CD4-positive, alpha-beta T cell treated with Interleukin-2 at 100 ng/mL for 4 hours (primary cell): ENCODE measurements at regions not wholly inside any gene's neighbourhood (a gene's known extent, or its start where the extent isn't known, plus 50 kb on each side); places are given as distances from the start of the nearest gene placed in this dataset.
"Not testable (repeated sequence)": the region's sequence is repeated elsewhere in the genome, so short reads cannot be mapped to it uniquely, and the experiment has no call there.

ENCODE experiments used
- DNase-seq: peaks from one replicate; pipeline ENCODE4 v3.0.0-alpha.2; 2020; ENCODE audit warnings: low spot score

- no peak for DNase-seq
Observed at GRCh38 chr1:67482733-67483482, 52.7 kb upstream of the SERBP1 start.

GRCh38 chr1:67484492-67484891, 54.3 kb upstream of the SERBP1 start:
- no peak for DNase-seq

- DNase-seq, result no peak
Observed at GRCh38 chr1:67485046-67485811, 55.0 kb upstream of the SERBP1 start.

- DNase-seq, result peak; percentile 5
Observed at GRCh38 chr1:67489643-67490042, 59.4 kb upstream of the SERBP1 start.

GRCh38 chr1:67491280-67491679, 61.1 kb upstream of the SERBP1 start:
- no peak for DNase-seq

GRCh38 chr1:67493148-67493547, 62.9 kb upstream of the SERBP1 start:
- no peak for DNase-seq

- no peak for DNase-seq
Observed at GRCh38 chr1:67495327-67495726, 65.1 kb upstream of the SERBP1 start.

- no peak for DNase-seq
Observed at GRCh38 chr1:67496329-67496728, 66.1 kb upstream of the SERBP1 start.

GRCh38 chr1:67500413-67500959, 70.3 kb upstream of the SERBP1 start:
- peak; percentile 86 for DNase-seq

- DNase-seq, result no peak
Observed at GRCh38 chr1:67503974-67504373, 73.8 kb upstream of the SERBP1 start.

- DNase-seq, result not testable (repeated sequence)
Observed at GRCh38 chr1:67513392-67514294, 83.4 kb upstream of the SERBP1 start.

GRCh38 chr1:67514300-67514699, 84.1 kb upstream of the SERBP1 start:
- DNase-seq, result no peak

- no peak for DNase-seq
Observed at GRCh38 chr1:67514786-67515185, 84.6 kb upstream of the SERBP1 start.

- no peak for DNase-seq
Observed at GRCh38 chr1:67515324-67516080, 85.3 kb upstream of the SERBP1 start.

GRCh38 chr1:67517046-67517445, 86.8 kb upstream of the SERBP1 start:
- no peak for DNase-seq

GRCh38 chr1:67522001-67522441, 91.8 kb upstream of the SERBP1 start:
- no peak for DNase-seq

GRCh38 chr1:67522793-67523192, 92.6 kb upstream of the SERBP1 start:
- no peak for DNase-seq

- DNase-seq, result no peak
Observed at GRCh38 chr1:67524143-67525052, 94.2 kb upstream of the SERBP1 start.

- no peak for DNase-seq
Observed at GRCh38 chr1:67525053-67525760, 95.0 kb upstream of the SERBP1 start.

- DNase-seq, result no peak
Observed at GRCh38 chr1:67528141-67528540, 97.9 kb upstream of the SERBP1 start.
